NB4 (cell line): ENCODE measurements at regions not wholly inside any gene's neighbourhood (a gene's known extent, or its start where the extent isn't known, plus 50 kb on each side); places are given as distances from the start of the nearest gene placed in this dataset.

Source experiments
- DNase-seq: peaks from one replicate; pipeline ENCODE4 v3.0.0; 2010; ENCODE audit warnings: low read depth
- H3K4me3 ChIP-seq: one replicate; pipeline ENCODE4 v1.5.1; 2011; ENCODE audit warnings: mild to moderate bottlenecking, low read depth, low read length, moderate library complexity
- CTCF ChIP-seq: IDR thresholded peaks from one replicate; pipeline ENCODE4 v1.5.1; 2012; ENCODE audit warnings: low read depth, low read length
- MYC ChIP-seq: IDR thresholded peaks from 2 replicates; pipeline ENCODE4 v1.6.1; 2011; ENCODE audit warnings: low read depth, low read length
- POLR2A ChIP-seq: IDR thresholded peaks from 2 replicates; pipeline ENCODE4 v1.6.1; 2011; ENCODE audit warnings: mild to moderate bottlenecking; ENCODE audit not compliant: insufficient read length; ENCODE audit errors: extremely low read depth
- TF ChIP-seq, protein P1 (sequence below): IDR thresholded peaks from 2 replicates; pipeline ENCODE4 v1.6.1; 2011; ENCODE audit warnings: low read depth, low read length

GRCh38 chr2:221255862-221256261 lies 316.2 kb downstream of the EPHA4 start:
- DNase-seq, result no peak
- TF ChIP-seq, protein P1, sequence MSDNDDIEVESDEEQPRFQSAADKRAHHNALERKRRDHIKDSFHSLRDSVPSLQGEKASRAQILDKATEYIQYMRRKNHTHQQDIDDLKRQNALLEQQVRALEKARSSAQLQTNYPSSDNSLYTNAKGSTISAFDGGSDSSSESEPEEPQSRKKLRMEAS, result no peak
- TF ChIP-seq POLR2A, result no peak
- TF ChIP-seq CTCF, result no peak
- no peak for TF ChIP-seq MYC
- no peak overlapping the region for H3K4me3 ChIP-seq

- no peak overlapping the region for H3K4me3 ChIP-seq
- TF ChIP-seq POLR2A (no peak), CTCF (no peak), MYC (no peak)
- TF ChIP-seq, protein P1, result no peak
- no peak for DNase-seq
Observed at GRCh38 chr2:221258464-221258863, 313.6 kb downstream of the EPHA4 start.

DNA sequence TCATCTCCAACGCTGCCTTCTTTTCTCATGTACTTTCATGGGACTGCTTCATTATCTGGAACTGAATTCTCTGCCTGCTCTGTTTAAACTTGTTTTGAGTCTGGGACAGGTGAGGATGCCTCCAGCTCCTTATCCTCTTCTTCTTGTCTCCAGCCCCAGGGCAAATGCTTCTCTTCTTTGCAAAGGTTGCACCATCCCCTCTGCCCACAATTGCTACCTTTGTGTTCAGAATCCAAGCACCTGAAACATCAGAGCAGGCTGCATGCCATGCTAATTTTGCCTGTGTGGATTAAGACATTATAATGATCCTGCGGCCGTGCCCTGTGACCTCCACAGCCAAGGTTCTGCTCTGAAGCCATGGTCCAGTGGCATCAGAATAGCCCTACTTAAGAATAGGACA lies 309.5 kb downstream of the EPHA4 start:
- TF ChIP-seq CTCF, result no peak
- TF ChIP-seq POLR2A, result no peak
- TF ChIP-seq, protein P1, result no peak
- no peak for TF ChIP-seq MYC
- no peak for DNase-seq
- H3K4me3 ChIP-seq, result no peak overlapping the region

DNA sequence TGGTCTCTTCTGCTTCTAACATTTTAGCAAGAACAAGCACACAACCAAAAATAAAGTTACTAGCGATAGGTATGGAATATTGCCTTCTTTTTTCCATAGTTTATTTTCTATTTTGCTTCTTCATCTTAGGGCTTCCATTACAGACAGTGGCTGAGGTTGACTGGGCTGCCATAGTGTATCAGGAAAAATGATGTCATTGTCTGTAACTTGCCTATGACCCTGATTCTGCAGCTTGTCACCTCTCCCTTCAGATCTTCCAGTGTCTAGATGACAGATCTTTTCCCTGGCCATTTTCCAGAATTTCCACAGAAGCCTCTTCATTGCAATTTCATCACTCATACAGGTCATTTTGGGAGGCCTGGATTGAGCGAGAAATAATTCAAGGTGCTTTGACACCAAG lies 308.5 kb downstream of the EPHA4 start:
- no peak for DNase-seq
- H3K4me3 ChIP-seq, result no peak overlapping the region
- TF ChIP-seq POLR2A (no peak), MYC (no peak), CTCF (no peak)
- TF ChIP-seq, protein P1, result no peak

- H3K4me3 ChIP-seq, result no peak overlapping the region
- TF ChIP-seq POLR2A (no peak), CTCF (no peak)
- TF ChIP-seq, protein P1, result no peak
- no peak for DNase-seq
Observed at GRCh38 chr2:221264318-221264717, 307.8 kb downstream of the EPHA4 start.
